ENCODE measurements at regions not wholly inside any gene's neighbourhood (a gene's known extent, or its start where the extent isn't known, plus 50 kb on each side); places are given as distances from the start of the nearest gene placed in this dataset.

- no peak for DNase-seq
These were observed 120.0 kb upstream of the MDM1 start for GRCh38 chr12:68452078-68452715.

- no peak for DNase-seq
These were observed 121.1 kb upstream of the MDM1 start for GRCh38 chr12:68453278-68453677.

GRCh38 chr12:68453876-68454275 is 121.7 kb upstream of the MDM1 start:
- DNase-seq = no peak

DNA sequence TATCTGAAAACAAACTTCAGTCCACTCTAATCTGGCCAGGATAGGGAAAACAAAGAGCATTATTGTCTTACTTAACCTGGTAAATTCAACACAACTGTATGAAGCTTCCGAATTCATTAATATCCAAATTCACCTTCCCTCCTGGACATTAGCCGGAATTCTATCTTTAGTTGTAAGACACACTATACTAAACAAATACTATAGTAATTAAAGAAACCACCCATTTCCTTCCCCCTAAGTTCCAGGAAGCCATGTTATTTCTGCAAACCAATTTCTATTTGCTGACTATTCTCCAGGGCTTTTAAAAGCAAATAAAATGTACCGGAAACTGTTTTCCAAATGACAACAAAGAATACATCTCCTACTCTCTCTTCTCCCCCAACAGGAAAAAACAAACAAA is 122.7 kb upstream of the MDM1 start:
- no peak for DNase-seq

GRCh38 chr12:68455691-68456345 is 123.7 kb upstream of the MDM1 start:
- DNase-seq = peak; percentile 27

GRCh38 chr12:68458866-68459265 is 126.7 kb upstream of the MDM1 start:
- DNase-seq = no peak

GRCh38 chr12:68460236-68460635 is 128.1 kb upstream of the MDM1 start:
- no peak for DNase-seq

DNA sequence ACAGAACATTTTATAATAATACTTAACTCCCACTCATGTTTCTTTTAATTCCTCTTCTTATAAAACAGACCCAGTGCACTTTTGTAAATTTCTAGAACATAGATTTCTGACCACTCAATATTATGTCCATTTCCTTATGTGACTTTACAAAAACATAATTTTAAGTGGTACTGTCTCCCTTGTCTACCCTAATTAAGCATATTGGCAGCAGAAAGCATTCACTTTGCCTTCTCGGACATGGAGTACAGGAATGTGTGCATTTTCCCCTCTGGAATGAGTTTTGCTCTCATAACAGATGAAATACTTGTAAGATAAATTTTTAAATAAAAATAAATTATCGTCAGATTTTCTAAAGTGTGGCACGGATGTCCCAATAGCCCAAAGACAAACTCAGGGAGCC is 129.5 kb upstream of the MDM1 start:
- no peak for DNase-seq

- DNase-seq = peak; percentile 44
These were observed 130.6 kb upstream of the MDM1 start for GRCh38 chr12:68462803-68463202.

DNA sequence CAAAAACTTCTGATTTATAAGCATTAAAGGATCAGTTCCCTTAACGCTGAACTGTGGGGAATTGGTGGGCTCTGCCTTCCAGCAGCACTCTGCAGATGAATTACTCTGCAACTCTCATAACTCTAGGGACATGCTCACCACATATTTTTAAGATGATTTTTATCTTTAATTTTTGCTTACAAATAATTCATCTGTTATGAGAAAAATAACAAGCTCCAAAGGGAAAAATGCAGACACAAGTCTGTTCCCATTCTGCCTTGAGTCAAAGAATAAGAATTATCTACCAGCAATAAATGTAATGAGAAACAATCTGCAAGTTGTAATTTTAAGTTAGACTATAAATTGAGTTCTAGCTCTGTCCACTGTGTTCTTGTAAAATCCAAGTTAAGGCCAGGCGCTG is 133.1 kb upstream of the MDM1 start:
- DNase-seq = no peak

DNA sequence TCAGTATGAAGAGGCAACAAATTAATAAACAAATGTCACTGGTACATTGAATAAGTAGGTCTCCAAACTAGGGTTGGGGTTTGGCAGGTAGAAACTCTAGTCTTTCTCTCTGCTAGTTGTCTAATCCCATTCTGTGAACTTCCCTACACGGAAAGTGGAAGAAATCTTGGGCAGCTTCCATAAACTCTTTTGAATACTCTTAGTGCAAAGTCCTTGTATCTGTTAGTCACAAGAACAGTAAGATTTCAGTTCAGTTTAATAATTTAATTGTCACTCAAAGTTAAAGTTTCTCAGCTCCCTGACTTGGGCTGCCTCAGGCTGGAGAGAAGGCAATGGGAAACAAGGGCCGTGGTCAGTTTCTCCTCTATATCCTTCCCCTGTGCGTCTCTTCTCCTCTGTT is 135.4 kb upstream of the MDM1 start:
- no peak for DNase-seq

- DNase-seq = no peak
These were observed 135.9 kb upstream of the MDM1 start for GRCh38 chr12:68468036-68468435.

- DNase-seq = no peak
These were observed 137.0 kb upstream of the MDM1 start for GRCh38 chr12:68469113-68469512.

GRCh38 chr12:68470664-68471328 is 138.6 kb upstream of the MDM1 start:
- DNase-seq = no peak

GRCh38 chr12:68474467-68475204 is 136.1 kb upstream of the RAP1B start:
- no peak for DNase-seq

GRCh38 chr12:68476794-68477193 is 133.9 kb upstream of the RAP1B start:
- DNase-seq = no peak

DNA sequence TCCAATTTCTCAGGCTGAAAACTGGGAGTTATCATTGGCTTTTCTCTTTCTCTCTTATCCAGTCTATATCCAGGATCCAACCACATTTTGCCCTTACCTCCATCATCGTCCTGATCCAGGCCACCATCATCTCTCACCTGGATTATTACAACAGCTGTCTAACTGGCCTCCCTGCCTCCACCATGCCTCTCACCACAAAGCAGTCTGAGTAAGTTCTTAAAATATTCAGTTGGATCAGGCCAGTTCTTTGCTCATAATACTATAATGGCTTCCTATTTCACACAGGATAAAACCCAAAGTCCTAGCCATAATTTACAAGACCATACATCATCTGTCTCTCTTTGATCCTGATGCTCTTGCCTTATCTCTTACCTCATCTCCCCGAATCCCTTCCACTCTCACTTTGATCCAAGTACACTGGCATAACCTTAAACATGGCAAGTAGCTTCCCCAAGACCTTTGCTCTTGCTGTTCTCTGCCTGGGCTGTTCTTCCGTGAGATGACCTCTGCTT is 133.4 kb upstream of the RAP1B start:
- no peak for DNase-seq

DNA sequence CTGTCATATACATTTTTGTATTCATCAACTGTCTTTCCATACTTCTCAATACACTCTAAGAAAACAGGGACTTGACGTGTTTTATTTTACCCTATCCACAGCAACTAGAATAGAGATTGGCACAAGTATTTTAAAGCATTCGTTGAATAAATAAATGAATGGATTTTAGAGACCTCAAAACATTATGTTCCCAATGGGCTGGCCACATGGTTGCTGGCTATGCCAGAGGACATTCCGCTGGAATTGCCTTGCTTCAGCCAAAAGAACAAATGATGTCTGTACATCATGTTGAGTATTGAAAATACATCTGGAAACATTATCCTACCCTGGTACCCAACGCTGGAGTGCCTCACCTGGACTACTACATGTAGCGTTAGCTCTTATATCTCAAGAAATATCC is 132.8 kb upstream of the RAP1B start:
- no peak for DNase-seq

- DNase-seq = no peak
These were observed 132.0 kb upstream of the RAP1B start for GRCh38 chr12:68478516-68479260.

GRCh38 chr12:68479261-68479895 is 131.3 kb upstream of the RAP1B start:
- DNase-seq = no peak

GRCh38 chr12:68479896-68480291 is 130.8 kb upstream of the RAP1B start:
- DNase-seq = no peak

DNA sequence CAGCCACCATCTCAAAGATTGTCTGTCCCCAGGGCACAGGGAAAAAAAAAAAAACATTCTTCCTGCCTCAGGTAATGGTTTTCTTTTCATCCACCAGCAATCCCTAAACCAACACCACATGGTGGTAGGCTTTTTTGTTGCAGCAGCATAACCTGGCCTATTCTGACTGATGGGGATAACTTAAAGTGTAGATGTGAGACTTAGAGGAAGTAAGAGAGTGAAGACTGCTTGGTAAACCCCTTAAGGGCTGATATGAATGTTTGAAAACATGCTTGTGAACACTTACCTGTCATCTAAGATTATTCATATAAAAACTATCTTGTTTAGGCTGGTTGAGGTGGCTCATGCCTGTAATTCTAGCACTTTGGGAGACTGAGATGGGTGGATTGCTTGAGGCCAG is 130.2 kb upstream of the RAP1B start:
- DNase-seq = no peak
